ENCODE measurements at regions not wholly inside any gene's neighbourhood (a gene's known extent, or its start where the extent isn't known, plus 50 kb on each side); places are given as distances from the start of the nearest gene placed in this dataset.

DNA sequence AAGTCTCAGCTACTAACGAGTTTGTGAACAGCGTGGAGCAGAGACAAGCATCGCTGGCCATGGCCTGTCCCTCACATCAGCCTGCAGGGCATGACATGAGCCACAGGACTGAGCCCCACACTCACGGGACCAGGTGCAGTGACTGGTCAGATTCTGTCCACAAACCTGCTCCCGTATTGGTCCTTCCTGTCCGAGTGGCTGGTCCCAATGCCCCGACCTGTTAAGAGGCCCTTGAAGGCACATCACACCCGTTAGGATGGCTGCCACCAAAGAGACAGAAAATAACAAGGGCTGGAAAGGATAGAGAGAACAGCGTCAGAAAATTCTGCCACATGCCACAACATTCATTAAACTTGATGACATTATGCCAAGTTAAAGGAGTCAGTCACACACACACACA is 403.2 kb upstream of the MYT1L start:
- no peak for TF ChIP-seq EZH2 (IDR thresholded peaks at IDR 0.05; ENCODE audit: borderline replicate concordance, low read length)
- TF ChIP-seq, protein P1, sequence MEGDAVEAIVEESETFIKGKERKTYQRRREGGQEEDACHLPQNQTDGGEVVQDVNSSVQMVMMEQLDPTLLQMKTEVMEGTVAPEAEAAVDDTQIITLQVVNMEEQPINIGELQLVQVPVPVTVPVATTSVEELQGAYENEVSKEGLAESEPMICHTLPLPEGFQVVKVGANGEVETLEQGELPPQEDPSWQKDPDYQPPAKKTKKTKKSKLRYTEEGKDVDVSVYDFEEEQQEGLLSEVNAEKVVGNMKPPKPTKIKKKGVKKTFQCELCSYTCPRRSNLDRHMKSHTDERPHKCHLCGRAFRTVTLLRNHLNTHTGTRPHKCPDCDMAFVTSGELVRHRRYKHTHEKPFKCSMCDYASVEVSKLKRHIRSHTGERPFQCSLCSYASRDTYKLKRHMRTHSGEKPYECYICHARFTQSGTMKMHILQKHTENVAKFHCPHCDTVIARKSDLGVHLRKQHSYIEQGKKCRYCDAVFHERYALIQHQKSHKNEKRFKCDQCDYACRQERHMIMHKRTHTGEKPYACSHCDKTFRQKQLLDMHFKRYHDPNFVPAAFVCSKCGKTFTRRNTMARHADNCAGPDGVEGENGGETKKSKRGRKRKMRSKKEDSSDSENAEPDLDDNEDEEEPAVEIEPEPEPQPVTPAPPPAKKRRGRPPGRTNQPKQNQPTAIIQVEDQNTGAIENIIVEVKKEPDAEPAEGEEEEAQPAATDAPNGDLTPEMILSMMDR (conservative IDR thresholded peaks at IDR 0.05 in 1 of 2, IDR thresholded peaks at IDR 0.05 in 1 of 2; ENCODE audit: extremely low read depth in 1 of 2, insufficient read depth in 1 of 2, low read depth in 1 of 2, low read length in 2 of 2), result no peak

All from mammary epithelial cell (primary cell).